GM18517 (cell line): ENCODE measurements at regions not wholly inside any gene's neighbourhood (a gene's known extent, or its start where the extent isn't known, plus 50 kb on each side); places are given as distances from the start of the nearest gene placed in this dataset.

Experiments used
- ATAC-seq: cut with Tn5 transposase; IDR thresholded peaks from one replicate; pipeline ENCODE4 v1.9.1; 2021; ENCODE audit warnings: mild to moderate bottlenecking, moderate library complexity; ENCODE audit not compliant: unreplicated experiment

- ATAC-seq, result no peak
Observed at GRCh38 chr3:194986208-194987043, 284.5 kb downstream of the XXYLT1 start.

DNA sequence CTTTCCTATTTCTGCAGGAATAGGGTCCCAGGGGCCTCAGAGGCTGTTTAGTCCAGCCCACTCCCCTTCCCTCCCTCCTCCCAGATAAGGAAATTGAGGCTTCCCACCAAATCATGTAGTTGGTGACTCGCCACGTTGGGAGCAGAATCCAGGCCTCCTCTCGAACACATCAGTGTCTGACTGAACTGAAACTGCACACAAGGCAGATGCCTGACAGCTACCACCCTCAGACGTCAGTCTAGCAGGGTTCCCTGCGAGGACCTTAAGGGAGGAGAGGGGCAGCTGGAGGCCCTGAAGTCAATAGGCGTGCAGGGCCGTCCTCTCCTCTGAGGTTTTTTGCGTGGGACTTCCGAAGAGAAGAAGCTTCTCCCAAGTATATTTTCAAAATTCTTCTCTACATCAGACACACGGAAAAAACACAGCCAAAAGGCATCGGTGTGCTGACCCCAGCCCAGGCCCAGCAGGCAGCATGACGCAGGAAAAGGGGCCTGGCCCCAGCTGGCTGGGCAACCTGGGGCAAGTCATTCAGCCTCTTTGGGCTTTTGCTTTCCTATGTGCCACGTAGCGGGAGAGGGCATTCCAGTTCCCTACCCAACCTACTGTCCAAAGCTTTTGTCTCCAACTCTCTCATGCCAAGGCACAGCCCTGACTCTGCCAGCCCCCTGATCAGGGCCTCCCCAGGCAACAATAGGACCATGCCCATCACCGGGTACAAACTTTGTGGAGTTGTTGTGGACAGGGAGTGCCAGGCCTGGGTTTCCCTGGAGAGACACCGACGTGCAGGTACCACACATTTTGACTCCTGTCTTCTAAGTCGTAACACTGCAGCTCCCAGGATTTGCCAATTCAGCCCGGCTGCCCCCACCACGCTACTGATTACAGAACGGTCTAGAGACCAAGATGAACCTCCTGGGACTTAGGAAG is 283.1 kb downstream of the XXYLT1 start:
- no peak for ATAC-seq

GRCh38 chr3:194988495-194989165 is 282.3 kb downstream of the XXYLT1 start:
- no peak for ATAC-seq

DNA sequence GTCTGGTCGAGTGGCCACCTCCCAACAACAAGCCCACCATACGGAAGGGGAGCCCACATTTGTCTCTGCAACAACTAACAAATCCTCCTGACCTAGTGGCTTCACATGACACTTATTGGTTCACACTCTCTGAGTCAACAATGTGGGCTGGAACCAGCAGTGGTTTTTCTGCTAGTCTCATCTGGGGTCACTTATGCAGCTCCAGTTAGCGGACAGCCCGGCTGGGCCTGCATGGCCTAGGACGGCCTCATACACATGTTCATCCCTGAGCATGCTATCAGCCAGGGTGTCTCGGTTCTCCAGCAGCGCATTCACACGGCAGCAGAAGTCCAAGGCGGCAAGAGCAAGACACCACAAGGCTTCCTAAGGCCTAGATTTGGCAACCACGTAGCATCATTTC is 281.7 kb downstream of the XXYLT1 start:
- no peak for ATAC-seq

GRCh38 chr3:194990454-194991337 is 280.3 kb downstream of the XXYLT1 start:
- no peak for ATAC-seq

DNA sequence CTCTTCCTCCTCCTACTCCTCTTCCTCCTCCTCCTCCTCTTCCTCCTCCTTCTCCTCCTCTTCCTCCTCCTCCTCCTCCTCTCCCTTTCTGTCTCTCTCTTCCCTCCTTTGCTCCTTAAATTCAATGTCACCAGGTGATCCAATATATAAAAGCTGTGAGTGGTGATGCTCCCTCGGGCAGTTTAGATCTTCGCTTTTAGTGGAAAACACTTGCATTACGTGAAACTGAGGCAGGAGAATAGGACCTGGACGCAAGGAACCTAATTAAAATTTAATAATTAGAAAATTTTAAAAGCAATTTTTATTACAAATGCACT is 279.7 kb downstream of the XXYLT1 start:
- ATAC-seq, result no peak

DNA sequence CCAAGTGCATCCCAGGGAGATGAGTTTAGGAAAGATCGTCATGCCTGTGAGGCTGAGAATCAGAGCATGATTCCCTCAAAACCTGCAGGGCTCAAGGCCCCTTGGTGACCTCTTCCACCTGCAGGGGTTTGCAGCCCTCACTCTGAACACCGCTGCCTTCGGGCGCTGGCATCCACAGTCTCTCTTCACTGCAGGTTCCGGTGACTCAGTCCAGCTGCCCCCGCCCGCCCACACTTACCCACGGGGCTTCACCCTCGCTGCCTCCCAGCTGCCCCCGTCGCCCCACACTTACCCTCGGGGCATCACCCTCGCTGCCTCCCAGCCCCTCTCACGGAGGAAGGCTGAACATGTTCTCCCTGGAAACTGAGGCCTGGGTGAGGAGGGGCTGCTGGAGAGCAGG is 277.1 kb downstream of the XXYLT1 start:
- no peak for ATAC-seq

- no peak for ATAC-seq
Observed at GRCh38 chr3:194994551-194994981, 276.4 kb downstream of the XXYLT1 start.

- no peak for ATAC-seq
Observed at GRCh38 chr3:194995334-194995733, 275.6 kb downstream of the XXYLT1 start.

DNA sequence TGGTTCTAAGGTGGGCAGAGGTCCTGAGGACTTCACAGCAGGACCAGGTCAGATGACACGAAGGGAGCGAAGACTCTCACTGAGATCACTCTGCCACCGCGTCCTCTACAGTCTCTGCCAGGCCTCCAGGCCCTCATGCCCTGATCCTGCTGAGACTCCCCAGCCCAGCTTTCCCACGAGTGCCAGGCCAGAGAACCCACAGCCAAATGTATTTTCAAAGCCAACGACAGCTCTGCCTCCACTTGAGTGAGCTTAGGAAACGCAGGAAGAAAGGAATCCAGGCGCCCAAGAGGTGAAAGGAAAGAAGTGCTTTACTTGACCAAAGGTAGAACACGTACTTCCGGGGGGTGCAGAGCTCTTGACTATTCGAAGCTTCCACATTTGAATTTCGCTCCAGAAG is 275.0 kb downstream of the XXYLT1 start:
- ATAC-seq, result no peak

DNA sequence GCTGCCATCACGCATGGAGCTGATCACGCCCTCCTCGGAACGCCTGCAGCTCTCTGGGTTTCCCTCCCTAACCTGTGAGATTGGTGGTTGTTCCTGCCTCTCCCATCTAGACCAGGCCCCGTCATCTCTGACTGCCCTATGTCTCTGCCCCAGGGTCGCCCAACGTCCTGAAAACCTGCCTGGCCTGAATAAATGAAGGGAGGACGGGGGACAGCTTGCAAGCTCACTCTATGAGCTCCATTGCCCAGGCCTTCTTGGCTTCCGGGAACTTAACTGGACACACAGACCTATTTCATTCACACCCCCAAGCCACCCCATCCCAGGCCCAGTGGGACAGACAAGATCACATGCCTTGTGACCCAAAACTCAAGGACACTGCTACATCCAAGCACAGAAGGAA is 274.2 kb downstream of the XXYLT1 start:
- ATAC-seq, result no peak

- no peak for ATAC-seq
Observed at GRCh38 chr3:194998417-194998816, 272.5 kb downstream of the XXYLT1 start.

GRCh38 chr3:194998948-194999347 is 272.0 kb downstream of the XXYLT1 start:
- no peak for ATAC-seq

DNA sequence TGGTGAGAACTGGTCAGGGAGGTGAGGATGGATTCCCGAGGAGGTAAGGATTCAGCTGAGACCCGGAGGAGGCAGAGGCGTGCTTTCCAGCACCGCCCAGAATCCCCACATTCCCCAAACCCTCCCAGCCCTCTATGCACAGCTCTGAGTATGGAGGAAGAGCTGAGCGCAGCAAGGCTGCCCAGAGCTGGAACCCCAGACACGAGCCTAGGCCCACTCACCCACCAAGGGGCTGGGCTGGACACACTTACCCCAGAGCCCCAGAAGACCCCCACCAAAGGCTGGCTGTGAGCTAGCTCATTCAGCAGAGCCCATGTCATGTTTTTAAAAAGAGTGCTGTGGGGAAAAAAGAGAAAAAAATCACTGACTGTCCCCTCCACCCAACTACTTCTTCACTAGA is 271.5 kb downstream of the XXYLT1 start:
- no peak for ATAC-seq

GRCh38 chr3:195001261-195001660 is 269.7 kb downstream of the XXYLT1 start:
- no peak for ATAC-seq

GRCh38 chr3:195001961-195002861 is 268.7 kb downstream of the XXYLT1 start:
- ATAC-seq, result no peak

- ATAC-seq, result no peak
Observed at GRCh38 chr3:195003006-195003892, 267.7 kb downstream of the XXYLT1 start.

GRCh38 chr3:195003893-195004289 is 267.1 kb downstream of the XXYLT1 start:
- no peak for ATAC-seq
